HEK293T (cell line): ENCODE measurements at regions not wholly inside any gene's neighbourhood (a gene's known extent, or its start where the extent isn't known, plus 50 kb on each side); places are given as distances from the start of the nearest gene placed in this dataset.

ENCODE experiments used
- ARNT ChIP-seq: fragments of 450-650 bp; IDR thresholded peaks from 2 replicates; pipeline ENCODE4 v1.6.1; 2017; ENCODE audit warnings: mild to moderate bottlenecking
- BHLHE40 ChIP-seq: fragments of 450-650 bp; IDR thresholded peaks from 2 replicates; pipeline ENCODE4 v1.6.1; 2016; ENCODE audit warnings: mild to moderate bottlenecking, moderate library complexity, borderline replicate concordance
- FOXA1 ChIP-seq: fragments of 450-650 bp; IDR thresholded peaks from 2 replicates; pipeline ENCODE4 v1.6.1; 2016; ENCODE audit warnings: mild to moderate bottlenecking
- FOXK2 ChIP-seq: fragments of 450-650 bp; IDR thresholded peaks from 2 replicates; pipeline ENCODE4 v1.6.1; 2016; ENCODE audit warnings: mild to moderate bottlenecking
- FOXM1 ChIP-seq: fragments of 450-650 bp; IDR thresholded peaks from 2 replicates; pipeline ENCODE4 v1.6.1; 2017; ENCODE audit warnings: mild to moderate bottlenecking, borderline replicate concordance
- LEF1 ChIP-seq: fragments of 450-650 bp; IDR thresholded peaks from 2 replicates; pipeline ENCODE4 v1.6.1; 2017; ENCODE audit warnings: mild to moderate bottlenecking, borderline replicate concordance
- NFRKB ChIP-seq: fragments of 450-650 bp; IDR thresholded peaks from 2 replicates; pipeline ENCODE4 v1.6.1; 2016; ENCODE audit warnings: mild to moderate bottlenecking, moderate library complexity
- SP1 ChIP-seq: fragments of 450-650 bp; IDR thresholded peaks from 2 replicates; pipeline ENCODE4 v1.6.1; 2017
- SUZ12 ChIP-seq: fragments of 450-650 bp; IDR thresholded peaks from 2 replicates; pipeline ENCODE4 v1.6.1; 2016; ENCODE audit warnings: mild to moderate bottlenecking
- TARDBP ChIP-seq: fragments of 450-650 bp; IDR thresholded peaks from 2 replicates; pipeline ENCODE4 v1.6.1; 2016
- ZNF384 ChIP-seq: fragments of 450-650 bp; IDR thresholded peaks from 2 replicates; pipeline ENCODE4 v1.6.1; 2016

DNA sequence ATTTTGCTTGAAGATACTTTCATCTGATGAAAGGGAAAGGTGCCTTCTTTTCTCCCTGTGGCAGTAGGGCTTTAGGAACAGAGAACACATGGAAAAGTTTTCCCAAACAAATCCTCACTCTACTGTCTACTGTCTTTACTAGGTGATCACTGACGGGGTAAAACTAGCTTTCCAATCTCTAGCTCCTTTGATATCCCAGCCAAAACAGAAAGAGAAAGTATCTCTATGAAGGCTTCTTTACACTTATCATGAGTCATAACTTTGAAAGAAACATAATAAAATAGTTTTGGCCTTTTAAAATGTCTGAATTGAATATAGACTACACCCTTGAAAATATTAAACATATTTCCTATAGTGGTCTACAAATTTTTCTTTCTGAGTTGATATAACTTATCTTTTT is 214.5 kb downstream of the DSEL start:
- TF ChIP-seq LEF1 (no peak), SP1 (no peak), SUZ12 (no peak), TARDBP (no peak), NFRKB (no peak), BHLHE40 (no peak), FOXK2 (no peak), ARNT (no peak), ZNF384 (no peak), FOXM1 (no peak), FOXA1 (no peak)
